NB4 (cell line): ENCODE measurements at regions not wholly inside any gene's neighbourhood (a gene's known extent, or its start where the extent isn't known, plus 50 kb on each side); places are given as distances from the start of the nearest gene placed in this dataset.

Experiments used
- DNase-seq: peaks from one replicate; pipeline ENCODE4 v3.0.0; 2010; ENCODE audit warnings: low read depth
- H3K4me3 ChIP-seq: one replicate; pipeline ENCODE4 v1.5.1; 2011; ENCODE audit warnings: mild to moderate bottlenecking, low read depth, low read length, moderate library complexity
- CTCF ChIP-seq: IDR thresholded peaks from one replicate; pipeline ENCODE4 v1.5.1; 2012; ENCODE audit warnings: low read depth, low read length
- MAX ChIP-seq: IDR thresholded peaks from 2 replicates; pipeline ENCODE4 v1.6.1; 2011; ENCODE audit warnings: low read depth, low read length
- MYC ChIP-seq: IDR thresholded peaks from 2 replicates; pipeline ENCODE4 v1.6.1; 2011; ENCODE audit warnings: low read depth, low read length
- POLR2A ChIP-seq: IDR thresholded peaks from 2 replicates; pipeline ENCODE4 v1.6.1; 2011; ENCODE audit warnings: mild to moderate bottlenecking; ENCODE audit not compliant: insufficient read length; ENCODE audit errors: extremely low read depth

GRCh38 chr12:107304588-107305532 is 211.5 kb upstream of the CRY1 start:
- no peak overlapping the region for H3K4me3 ChIP-seq
- no peak for DNase-seq
- TF ChIP-seq CTCF: no peak

- no peak for DNase-seq
- H3K4me3 ChIP-seq: no peak overlapping the region
- TF ChIP-seq MYC (no peak), POLR2A (no peak), CTCF (no peak), MAX (no peak)
Measured at GRCh38 chr12:107306141-107306659, 212.9 kb upstream of the CRY1 start.

GRCh38 chr12:107308310-107308709 is 215.0 kb upstream of the CRY1 start:
- TF ChIP-seq MYC (no peak), MAX (no peak), CTCF (no peak)

GRCh38 chr12:107309020-107309419 is 215.7 kb upstream of the CRY1 start:
- TF ChIP-seq MAX: no peak
- TF ChIP-seq POLR2A: no peak
- TF ChIP-seq CTCF: no peak
- no peak for TF ChIP-seq MYC
- DNase-seq: no peak
- H3K4me3 ChIP-seq: no peak overlapping the region

More at GRCh38 chr12:107308310-107308709, 215.0 kb upstream of the CRY1 start:
- no peak overlapping the region for H3K4me3 ChIP-seq
- no peak for DNase-seq

GRCh38 chr12:107310621-107311020 is 217.3 kb upstream of the CRY1 start:
- TF ChIP-seq CTCF (no peak), MYC (no peak), MAX (no peak), POLR2A (no peak)
- no peak overlapping the region for H3K4me3 ChIP-seq
- no peak for DNase-seq

- no peak for TF ChIP-seq MAX
- no peak for TF ChIP-seq CTCF
- TF ChIP-seq POLR2A: no peak
- no peak for TF ChIP-seq MYC
- H3K4me3 ChIP-seq: no peak overlapping the region
- DNase-seq: peak; percentile 25
Measured at GRCh38 chr12:107311682-107312081, 218.3 kb upstream of the CRY1 start.
